Kidney (tissue), 13 donors: ENCODE measurements at regions not wholly inside any gene's neighbourhood (a gene's known extent, or its start where the extent isn't known, plus 50 kb on each side); places are given as distances from the start of the nearest gene placed in this dataset.

Experiments
- DNase-seq, 5 donors: peaks; one replicate each; pipeline ENCODE4 v3.0.0-alpha.2; 2013 to 2020
- FAIRE-seq: peaks from 2 replicates; lab custom pipeline; 2012; peaks lifted over from hg19 to GRCh38; lab: Jason Lieb, UNC
- H3K27ac ChIP-seq, 2 donors: one replicate each; pipeline ENCODE4 v1.7.0; 2013; ENCODE audit warnings: low read depth in 2 of 2, low read length in 2 of 2, inconsistent platforms in 1 of 2
- H3K27me3 ChIP-seq: one replicate; pipeline ENCODE4 v1.7.1; 2013; ENCODE audit warnings: low read length, inconsistent platforms; ENCODE audit not compliant: control insufficient read depth, insufficient read depth
- H3K36me3 ChIP-seq, 3 donors: one replicate each; pipeline versions ENCODE4 v1.7.0 to v1.7.1; 2013; ENCODE audit warnings: low read length in 3 of 3, control low read depth in 1 of 3, inconsistent platforms in 1 of 3; ENCODE audit not compliant: insufficient read depth in 3 of 3, control insufficient read depth in 2 of 3
- H3K4me1 ChIP-seq, 3 donors: one replicate each; pipeline versions ENCODE4 v1.7.0 to v1.7.1; 2013; ENCODE audit warnings: low read length in 3 of 3, inconsistent platforms in 1 of 3, low read depth in 1 of 3; ENCODE audit not compliant: control insufficient read depth in 2 of 3, insufficient read depth in 2 of 3
- H3K4me3 ChIP-seq, 3 donors: one replicate each; pipeline versions ENCODE4 v1.7.0 to v1.8.1; 2013; ENCODE audit warnings: low read length in 3 of 3, control low read depth in 1 of 3, inconsistent platforms in 1 of 3
- H3K9ac ChIP-seq, 3 donors: one replicate each; pipeline versions ENCODE4 v1.7.0 to v1.7.1; 2013; ENCODE audit warnings: low read length in 3 of 3, control low read depth in 1 of 3, inconsistent platforms in 1 of 3
- H3K9me3 ChIP-seq, 3 donors: one replicate each; pipeline versions ENCODE4 v1.7.0 to v1.7.1; 2013; ENCODE audit warnings: low read length in 3 of 3, control low read depth in 1 of 3, inconsistent platforms in 1 of 3; ENCODE audit not compliant: control insufficient read depth in 2 of 3, insufficient read depth in 1 of 3
- intact Hi-C: fragments of 100-400 bp; cut with DNase I; formaldehyde crosslinking; loops from one replicate; pipeline ENCODE4 v1.11.1; 2022
- TF ChIP-seq, protein P1 (sequence below): IDR thresholded peaks from 3 replicates; pipeline ENCODE4 v1.5.1; 2012; ENCODE audit warnings: mild to moderate bottlenecking, moderate library complexity, borderline replicate concordance; ENCODE audit not compliant: insufficient read depth; ENCODE audit errors: extremely low read depth
- donor health status: control.
- donor health status: control.
- donor health status: control.
- donor health status: control.
- donor health status: control.
- donor health status: DM: yes; HTN: yes; CAD: no.
- donor health status: Normal renal cell carcinoma (clear cell type).

- TF ChIP-seq, protein P1, sequence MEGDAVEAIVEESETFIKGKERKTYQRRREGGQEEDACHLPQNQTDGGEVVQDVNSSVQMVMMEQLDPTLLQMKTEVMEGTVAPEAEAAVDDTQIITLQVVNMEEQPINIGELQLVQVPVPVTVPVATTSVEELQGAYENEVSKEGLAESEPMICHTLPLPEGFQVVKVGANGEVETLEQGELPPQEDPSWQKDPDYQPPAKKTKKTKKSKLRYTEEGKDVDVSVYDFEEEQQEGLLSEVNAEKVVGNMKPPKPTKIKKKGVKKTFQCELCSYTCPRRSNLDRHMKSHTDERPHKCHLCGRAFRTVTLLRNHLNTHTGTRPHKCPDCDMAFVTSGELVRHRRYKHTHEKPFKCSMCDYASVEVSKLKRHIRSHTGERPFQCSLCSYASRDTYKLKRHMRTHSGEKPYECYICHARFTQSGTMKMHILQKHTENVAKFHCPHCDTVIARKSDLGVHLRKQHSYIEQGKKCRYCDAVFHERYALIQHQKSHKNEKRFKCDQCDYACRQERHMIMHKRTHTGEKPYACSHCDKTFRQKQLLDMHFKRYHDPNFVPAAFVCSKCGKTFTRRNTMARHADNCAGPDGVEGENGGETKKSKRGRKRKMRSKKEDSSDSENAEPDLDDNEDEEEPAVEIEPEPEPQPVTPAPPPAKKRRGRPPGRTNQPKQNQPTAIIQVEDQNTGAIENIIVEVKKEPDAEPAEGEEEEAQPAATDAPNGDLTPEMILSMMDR: no peak
- Histone ChIP-seq H3K4me1 (peaks cover 0 to 25% (median 22%) of the 10 kb centered on the region in 3 donors), H3K27me3 (no peaks in the 10 kb centered on the region), H3K27ac (peak overlapping the region; percentile 93 to 96), H3K4me3 (peak overlapping the region; percentile 45 to 71 (median 62)), H3K36me3 (no peaks in the 10 kb centered on the region), H3K9ac (peak overlapping the region in 2 of 3 donors; percentile 54 to 56), H3K9me3 (no peaks in the 10 kb centered on the region)
- intact Hi-C loops: no loop called here
- DNase-seq (peak in 1 of 5 donors; percentile 62), FAIRE-seq (no peak)
These were observed 223.3 kb upstream of the TPRG1 start for GRCh38 chr3:188948281-188948996.

DNA sequence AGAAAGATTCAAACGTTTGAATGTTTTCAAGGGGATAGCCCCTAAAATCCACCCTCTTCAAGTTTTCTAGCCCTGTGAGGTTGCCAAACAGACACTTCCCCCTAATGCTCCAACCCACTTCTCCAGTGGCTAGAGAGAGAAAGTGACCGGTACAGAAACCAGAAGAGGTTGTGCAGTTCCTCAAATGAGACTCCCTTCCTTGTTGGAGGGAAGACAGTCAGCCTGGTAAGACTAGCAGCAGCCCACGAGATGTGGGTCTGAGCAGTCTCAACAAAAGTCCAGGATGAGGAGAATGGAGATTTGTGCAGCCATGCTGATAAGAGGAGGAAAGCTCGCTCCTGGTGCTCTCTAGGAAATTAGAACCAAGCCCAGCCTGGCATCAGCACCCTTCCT lies 222.8 kb upstream of the TPRG1 start:
- Histone ChIP-seq H3K4me3 (peak overlapping the region in 2 of 3 donors; percentile 45 to 71), H3K27ac (peak overlapping the region; percentile 93 to 96), H3K36me3 (no peaks in the 10 kb centered on the region), H3K27me3 (no peaks in the 10 kb centered on the region), H3K9me3 (no peaks in the 10 kb centered on the region), H3K9ac (peak overlapping the region in 2 of 3 donors; percentile 54 to 56), H3K4me1 (peaks cover 0 to 25% (median 22%) of the 10 kb centered on the region in 3 donors)
- TF ChIP-seq, protein P1: no peak
- intact Hi-C loops: no loop called here
- DNase-seq (no peak), FAIRE-seq (no peak)

DNA sequence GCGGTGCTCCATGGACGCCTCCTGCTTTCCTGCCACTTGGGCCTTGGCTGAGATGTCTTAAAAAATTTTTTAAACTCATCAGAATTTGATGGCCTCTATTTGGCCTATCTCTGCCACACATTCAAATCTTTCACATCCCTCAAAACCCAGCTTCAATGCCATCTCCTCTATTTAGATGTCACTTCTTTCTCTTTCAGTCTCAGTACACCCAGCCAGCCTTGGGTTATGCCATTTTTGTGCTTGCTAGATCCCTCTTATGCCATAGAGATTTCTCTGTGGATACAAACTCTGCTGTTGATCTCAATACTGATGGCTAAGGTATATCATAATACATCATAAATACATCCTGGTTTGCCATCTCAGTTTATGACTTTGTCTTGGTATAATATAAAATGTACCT lies 222.3 kb upstream of the TPRG1 start:
- no peak overlapping the region for H3K4me3 ChIP-seq
- H3K27me3 ChIP-seq: no peaks in the 10 kb centered on the region
- peaks cover 0 to 25% (median 22%) of the 10 kb centered on the region in 3 donors for H3K4me1 ChIP-seq
- H3K36me3 ChIP-seq: no peaks in the 10 kb centered on the region
- DNase-seq (no peak), FAIRE-seq (no peak)
- H3K9me3 ChIP-seq: no peaks in the 10 kb centered on the region
- intact Hi-C loops: no loop called here
- H3K27ac ChIP-seq: peak overlapping the region; percentile 93 to 96
- H3K9ac ChIP-seq: peak overlapping the region in 1 of 3 donors; percentile 54
- TF ChIP-seq, protein P1: no peak
